HEK293 (cell line): ENCODE measurements at regions not wholly inside any gene's neighbourhood (a gene's known extent, or its start where the extent isn't known, plus 50 kb on each side); places are given as distances from the start of the nearest gene placed in this dataset.
"Not testable (repeated sequence)": the region's sequence is repeated elsewhere in the genome, so short reads cannot be mapped to it uniquely, and the experiment has no call there.

Source experiments
- CTCF ChIA-PET: fragments of 350-600 bp; formaldehyde crosslinking; extraction: SDS; loops from one replicate; lab custom pipeline; 2021; ENCODE audit warnings: antibody characterized with exemption; lab: Yijun Ruan, JAX
- POLR2A ChIA-PET: fragments of 300-600 bp; formaldehyde crosslinking; extraction: SDS; loops from one replicate; lab custom pipeline; 2020; ENCODE audit warnings: antibody characterized with exemption, inconsistent platforms; lab: Yijun Ruan, JAX
- H3K27ac ChIP-seq: fragments of 200-500 bp; sonication (Bioruptor generic); 2 replicates; pipeline ENCODE4 v1.5.1; 2014; ENCODE audit warnings: low read depth, low read length, control low read depth, inconsistent platforms; ENCODE audit errors: extremely low read depth
- H3K36me3 ChIP-seq, 2 experiments: fragments of 200-500 bp in 1 of 2; sonication (Bioruptor generic) in 1 of 2; 1 replicate in 1 of 2; 2 replicates in 1 of 2; pipeline ENCODE4 v1.5.1; 2014 to 2017; ENCODE audit warnings: inconsistent platforms in 2 of 2, low read length in 2 of 2; ENCODE audit not compliant: control insufficient read depth in 2 of 2, insufficient read depth in 1 of 2
- H3K4me1 ChIP-seq: fragments of 200-500 bp; sonication (Bioruptor generic); 2 replicates; pipeline ENCODE4 v1.5.1; 2014; ENCODE audit warnings: mild to moderate bottlenecking, low read length, inconsistent platforms; ENCODE audit not compliant: control insufficient read depth, insufficient read depth
- H3K4me3 ChIP-seq: 2 replicates; pipeline ENCODE4 v1.5.1; 2011; ENCODE audit warnings: low read depth, mild to moderate bottlenecking, control low read depth, low read length, moderate library complexity
- H3K9me3 ChIP-seq: fragments of 200-500 bp; sonication (Bioruptor generic); 2 replicates; pipeline ENCODE4 v1.5.1; 2014; ENCODE audit warnings: low read depth, low read length, inconsistent platforms; ENCODE audit not compliant: control insufficient read depth, insufficient read depth
- ATF2 ChIP-seq: fragments of 450-650 bp; formaldehyde crosslinking; IDR thresholded peaks from 2 replicates; pipeline ENCODE4 v1.5.1; 2016; ENCODE audit warnings: missing biosample characterization, missing genetic modification characterization, low read depth
- GFI1B ChIP-seq: fragments of 450-650 bp; formaldehyde crosslinking; IDR thresholded peaks from 2 replicates; pipeline ENCODE4 v1.5.1; 2016; ENCODE audit warnings: missing biosample characterization, missing genetic modification characterization
- HOXA7 ChIP-seq: sonication (generic); formaldehyde crosslinking; IDR thresholded peaks from 2 replicates; pipeline ENCODE4 v1.8.1; 2022; ENCODE audit warnings: missing genetic modification reagents, borderline replicate concordance
- PRDM6 ChIP-seq: fragments of 450-650 bp; formaldehyde crosslinking; IDR thresholded peaks from 2 replicates; pipeline ENCODE4 v1.5.1; 2017; ENCODE audit warnings: missing biosample characterization, missing genetic modification characterization
- TSHZ1 ChIP-seq: fragments of 450-650 bp; formaldehyde crosslinking; IDR thresholded peaks from 2 replicates; pipeline ENCODE4 v1.5.1; 2016; ENCODE audit warnings: missing biosample characterization, missing genetic modification characterization, borderline replicate concordance
- ZBTB21 ChIP-seq: fragments of 450-650 bp; formaldehyde crosslinking; IDR thresholded peaks from 2 replicates; pipeline ENCODE4 v1.5.1; 2017; ENCODE audit warnings: missing biosample characterization, missing genetic modification characterization
- ZBTB7A ChIP-seq: fragments of 450-650 bp; formaldehyde crosslinking; IDR thresholded peaks from 2 replicates; pipeline ENCODE4 v1.5.1; 2016; ENCODE audit warnings: low read depth, missing biosample characterization, missing genetic modification characterization
- ZNF2 ChIP-seq: fragments of 450-650 bp; formaldehyde crosslinking; IDR thresholded peaks from 2 replicates; pipeline ENCODE4 v1.5.1; 2016; ENCODE audit warnings: missing biosample characterization, missing genetic modification characterization
- ZNF292 ChIP-seq: fragments of 450-650 bp; formaldehyde crosslinking; IDR thresholded peaks from 2 replicates; pipeline ENCODE4 v1.5.1; 2016; ENCODE audit warnings: low read depth, missing biosample characterization, missing genetic modification characterization, borderline replicate concordance
- ZNF529 ChIP-seq: fragments of 450-650 bp; formaldehyde crosslinking; IDR thresholded peaks from 2 replicates; pipeline ENCODE4 v1.5.1; 2017; ENCODE audit warnings: missing genetic modification characterization, missing biosample characterization; ENCODE audit not compliant: insufficient replicate concordance
- ZNF560 ChIP-seq: fragments of 450-650 bp; formaldehyde crosslinking; IDR thresholded peaks from 2 replicates; pipeline ENCODE4 v1.5.1; 2017; ENCODE audit warnings: missing biosample characterization, missing genetic modification characterization, borderline replicate concordance
- ZNF624 ChIP-seq: fragments of 450-650 bp; formaldehyde crosslinking; IDR thresholded peaks from 2 replicates; pipeline ENCODE4 v1.5.1; 2017; ENCODE audit warnings: missing biosample characterization, missing genetic modification characterization
- ZNF629 ChIP-seq: fragments of 450-650 bp; formaldehyde crosslinking; IDR thresholded peaks from 2 replicates; pipeline ENCODE4 v1.5.1; 2017; ENCODE audit warnings: missing biosample characterization, missing genetic modification characterization
- ZNF692 ChIP-seq: fragments of 450-650 bp; formaldehyde crosslinking; IDR thresholded peaks from 2 replicates; pipeline ENCODE4 v1.5.1; 2016; ENCODE audit warnings: missing biosample characterization, missing genetic modification characterization
- ZSCAN23 ChIP-seq: fragments of 450-650 bp; formaldehyde crosslinking; IDR thresholded peaks from 2 replicates; pipeline ENCODE4 v1.5.1; 2016; ENCODE audit warnings: missing biosample characterization, missing genetic modification characterization

GRCh38 chr7:156014201-156014600 lies 201.9 kb upstream of the SHH start:
- ChIA-PET CTCF (no interaction called here), POLR2A (no interaction called here)
- Histone ChIP-seq H3K4me3 (no peak overlapping the region), H3K4me1 (no peaks in the 10 kb centered on the region), H3K27ac (no peak overlapping the region), H3K9me3 (no peaks in the 10 kb centered on the region), H3K36me3 (no peaks in the 10 kb centered on the region)
- TF ChIP-seq ZNF529 (tag by site-specific recombination) (no peak), ZSCAN23 (tag by site-specific recombination) (no peak), ZBTB7A (tag by site-specific recombination) (no peak), TSHZ1 (no peak), HOXA7 (no peak), ZNF692 (tag by site-specific recombination) (no peak), PRDM6 (tag by site-specific recombination) (no peak), GFI1B (tag by site-specific recombination) (no peak), ZNF624 (tag by site-specific recombination) (no peak), ZNF2 (tag by site-specific recombination) (no peak)

GRCh38 chr7:156012412-156012811 lies 200.1 kb upstream of the SHH start:
- ChIA-PET CTCF (no interaction called here), POLR2A (no interaction called here)
- Histone ChIP-seq H3K4me1 (no peaks in the 10 kb centered on the region), H3K36me3 (no peaks in the 10 kb centered on the region), H3K4me3 (no peak overlapping the region), H3K9me3 (no peaks in the 10 kb centered on the region), H3K27ac (no peak overlapping the region)
- TF ChIP-seq ZNF560 (tag by site-specific recombination) (no peak), ZNF629 (peak; percentile 29; the same call in 1 of the 2 replicates), ATF2 (tag by site-specific recombination) (peak; percentile 50), ZBTB21 (tag by site-specific recombination) (peak; percentile 38; the same call in 1 of the 2 replicates)

- Histone ChIP-seq H3K9me3 (no peaks in the 10 kb centered on the region), H3K36me3 (no peaks in the 10 kb centered on the region), H3K4me3 (no peak overlapping the region), H3K4me1 (no peaks in the 10 kb centered on the region), H3K27ac (no peak overlapping the region)
- TF ChIP-seq ATF2 (tag by site-specific recombination) (peak; percentile 62; the same call in 1 of the 2 replicates), ZNF292 (tag by site-specific recombination) (no peak)
- CTCF ChIA-PET, result no interaction called here
- POLR2A ChIA-PET, result no interaction called here
These were observed 197.3 kb upstream of the SHH start for GRCh38 chr7:156009569-156009968.

- POLR2A ChIA-PET, H3K36me3 ChIP-seq, H3K9me3 ChIP-seq, H3K4me3 ChIP-seq, H3K4me1 ChIP-seq, CTCF ChIA-PET, H3K27ac ChIP-seq: not testable (repeated sequence)
These were observed 194.6 kb upstream of the SHH start for GRCh38 chr7:156006876-156007275.
